GM12891 (cell line): ENCODE measurements at regions not wholly inside any gene's neighbourhood (a gene's known extent, or its start where the extent isn't known, plus 50 kb on each side); places are given as distances from the start of the nearest gene placed in this dataset.

ENCODE experiments used
- PAX5 ChIP-seq: IDR thresholded peaks from 2 replicates; pipeline ENCODE4 v1.6.1; 2011; ENCODE audit warnings: low read length, moderate library complexity, mild to moderate bottlenecking; ENCODE audit not compliant: insufficient read depth, severe bottlenecking
- POLR2A ChIP-seq: IDR thresholded peaks from 2 replicates; pipeline ENCODE4 v1.6.1; 2011; ENCODE audit warnings: low read depth, low read length, control low read depth
- POLR2AphosphoS5 ChIP-seq: IDR thresholded peaks from 2 replicates; pipeline ENCODE4 v1.6.1; 2011; ENCODE audit warnings: low read depth, low read length, control low read depth

DNA sequence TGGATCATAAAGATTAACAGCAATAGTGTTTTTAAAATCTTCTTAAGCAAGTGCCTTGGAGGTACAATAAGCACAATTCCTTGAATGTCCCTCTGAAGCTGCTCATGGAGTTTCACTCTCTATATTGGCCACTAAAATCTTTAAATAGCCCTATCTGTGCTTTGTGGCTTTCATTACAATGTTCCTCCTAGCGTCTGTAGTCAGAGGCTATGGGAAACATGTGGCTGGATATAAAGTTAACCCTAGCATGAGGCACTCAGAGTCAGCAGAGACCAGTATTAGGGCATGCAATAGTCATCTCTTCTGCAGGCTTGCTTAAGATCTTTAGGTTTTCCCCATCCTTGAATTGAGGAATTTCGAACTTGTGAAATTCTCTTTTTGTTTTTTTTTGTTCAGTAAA is 668.2 kb downstream of the CDH11 start:
- TF ChIP-seq POLR2A = no peak
- TF ChIP-seq POLR2AphosphoS5 = no peak
- TF ChIP-seq PAX5 = no peak
